Activated CD4-positive, alpha-beta T cell treated with anti-CD3 and anti-CD28 coated beads for 36 hours (primary cell): ENCODE measurements at regions not wholly inside any gene's neighbourhood (a gene's known extent, or its start where the extent isn't known, plus 50 kb on each side); places are given as distances from the start of the nearest gene placed in this dataset.
"Not testable (repeated sequence)": the region's sequence is repeated elsewhere in the genome, so short reads cannot be mapped to it uniquely, and the experiment has no call there.

Experiments used
- ATAC-seq: fragments of 200-7000 bp; cut with Tn5 transposase; one replicate; pipeline ENCODE4 v1.10.0; 2021; ENCODE audit warnings: mild to moderate bottlenecking, moderate library complexity
- CTCF ChIA-PET: fragments of 350-600 bp; sonication (Branson Sonifier 250); formaldehyde crosslinking; loops from one replicate; lab custom pipeline; 2021; ENCODE audit warnings: antibody characterized with exemption; lab: Charles Lee
- POLR2A ChIA-PET: fragments of 350-600 bp; sonication (Branson Sonifier 250); formaldehyde crosslinking; loops from one replicate; lab custom pipeline; 2021; ENCODE audit warnings: antibody characterized with exemption, inconsistent platforms; lab: Charles Lee
- DNase-seq: peaks from one replicate; pipeline ENCODE4 v3.0.0-alpha.2; 2020
- H3K27ac Mint-ChIP-seq: one replicate; pipeline ENCODE4 v1.8.0; 2021; ENCODE audit warnings: mixed read lengths
- H3K27me3 Mint-ChIP-seq: one replicate; pipeline ENCODE4 v1.8.0; 2021; ENCODE audit warnings: mixed read lengths
- H3K36me3 Mint-ChIP-seq: one replicate; pipeline ENCODE4 v1.8.0; 2021; ENCODE audit warnings: low read depth, mixed read lengths
- H3K4me1 Mint-ChIP-seq: one replicate; pipeline ENCODE4 v1.8.0; 2021; ENCODE audit warnings: mixed read lengths
- H3K4me3 Mint-ChIP-seq: one replicate; pipeline ENCODE4 v1.8.0; 2021; ENCODE audit warnings: mild to moderate bottlenecking, moderate library complexity, mixed read lengths
- H3K9me3 Mint-ChIP-seq: one replicate; pipeline ENCODE4 v1.8.0; 2021; ENCODE audit warnings: low read depth, mixed read lengths
- intact Hi-C, 2 experiments: fragments of 100-400 bp; cut with DNase I in 1 of 2; cut with micrococcal nuclease in 1 of 2; formaldehyde crosslinking; loops; one replicate each; pipeline versions ENCODE4 v1.14.2 to v1.15.1; 2022 to 2024; cut with DNase I, micrococcal nuclease

DNA sequence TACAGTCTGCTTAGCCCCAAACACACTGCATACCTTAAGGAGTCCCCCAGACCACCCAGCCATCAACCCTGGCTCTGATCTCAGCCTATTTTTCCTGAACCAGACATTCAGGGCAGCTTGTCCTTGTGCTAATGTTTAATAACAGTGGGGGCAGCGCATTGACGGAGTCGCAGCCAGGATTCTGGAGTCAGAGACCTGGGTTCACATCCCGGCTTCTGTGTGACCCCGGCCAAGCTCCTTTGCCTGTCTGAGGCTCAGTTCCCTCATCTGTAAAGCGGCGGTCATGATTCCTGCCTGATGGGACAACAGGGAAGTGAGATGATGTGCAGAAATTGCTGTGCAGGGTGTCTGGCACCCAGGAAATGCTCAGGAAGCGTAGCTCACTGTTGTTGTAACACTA, 63.1 kb downstream of the MATN1 start:
- Mint-ChIP-seq H3K36me3 (no peaks in the 10 kb centered on the region), H3K4me3 (no peak overlapping the region), H3K9me3 (no peaks in the 10 kb centered on the region), H3K4me1 (no peaks in the 10 kb centered on the region), H3K27ac (no peak overlapping the region), H3K27me3 (peaks cover 3% of the 10 kb centered on the region)
- intact Hi-C loops = no loop called here
- DNase-seq (no peak), ATAC-seq (no peak)
- ChIA-PET CTCF (interaction anchor here (0.6 kb wide), 1 partner anchor 19 kb away, joined by 3 read pairs; no protein-coding TSS in a partner anchor), POLR2A (no interaction called here)

- H3K4me1 Mint-ChIP-seq = no peaks in the 10 kb centered on the region
- no peak for DNase-seq
- no peaks in the 10 kb centered on the region for H3K36me3 Mint-ChIP-seq
- H3K9me3 Mint-ChIP-seq = no peaks in the 10 kb centered on the region
- ChIA-PET POLR2A (no interaction called here), CTCF (no interaction called here)
- intact Hi-C loops = no loop called here
- H3K27ac Mint-ChIP-seq = no peak overlapping the region
- H3K4me3 Mint-ChIP-seq = no peak overlapping the region
- peaks cover 3% of the 10 kb centered on the region for H3K27me3 Mint-ChIP-seq
- ATAC-seq = no peak
Measured at GRCh38 chr1:30659702-30660101, 63.7 kb downstream of the MATN1 start.

DNA sequence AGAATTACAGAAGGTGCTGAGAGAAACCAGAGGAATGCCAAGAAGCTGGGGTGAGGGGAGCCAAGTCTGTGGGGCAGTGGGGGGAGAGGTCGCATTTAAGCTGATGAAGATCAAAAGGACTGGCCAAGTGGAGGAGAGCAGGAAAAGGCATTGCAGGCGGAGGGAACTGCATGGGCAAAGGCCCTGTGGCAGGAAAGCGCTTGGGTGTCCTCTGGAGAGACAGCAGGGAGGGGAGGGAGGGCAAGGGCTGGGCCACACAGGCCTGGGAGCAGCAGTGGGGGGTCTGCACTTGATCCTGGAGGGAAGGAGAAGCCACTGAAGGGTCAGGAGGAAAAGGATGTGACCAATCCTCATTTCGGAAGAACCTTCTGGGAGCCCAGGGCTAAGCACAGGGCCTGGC, 65.0 kb downstream of the MATN1 start:
- H3K27ac Mint-ChIP-seq, H3K36me3 Mint-ChIP-seq, H3K4me3 Mint-ChIP-seq, DNase-seq, POLR2A ChIA-PET, H3K4me1 Mint-ChIP-seq, CTCF ChIA-PET, intact Hi-C loops, H3K27me3 Mint-ChIP-seq, ATAC-seq, H3K9me3 Mint-ChIP-seq: not testable (repeated sequence)

GRCh38 chr1:30658014-30658336, 65.4 kb downstream of the MATN1 start:
- POLR2A ChIA-PET = no interaction called here
- no peak for DNase-seq
- Mint-ChIP-seq H3K27me3 (peaks cover 3% of the 10 kb centered on the region), H3K9me3 (no peaks in the 10 kb centered on the region), H3K4me3 (no peak overlapping the region), H3K27ac (no peak overlapping the region), H3K36me3 (no peaks in the 10 kb centered on the region), H3K4me1 (no peaks in the 10 kb centered on the region)
- intact Hi-C loops = no loop called here
- CTCF ChIA-PET = no interaction called here
- ATAC-seq = no peak

DNA sequence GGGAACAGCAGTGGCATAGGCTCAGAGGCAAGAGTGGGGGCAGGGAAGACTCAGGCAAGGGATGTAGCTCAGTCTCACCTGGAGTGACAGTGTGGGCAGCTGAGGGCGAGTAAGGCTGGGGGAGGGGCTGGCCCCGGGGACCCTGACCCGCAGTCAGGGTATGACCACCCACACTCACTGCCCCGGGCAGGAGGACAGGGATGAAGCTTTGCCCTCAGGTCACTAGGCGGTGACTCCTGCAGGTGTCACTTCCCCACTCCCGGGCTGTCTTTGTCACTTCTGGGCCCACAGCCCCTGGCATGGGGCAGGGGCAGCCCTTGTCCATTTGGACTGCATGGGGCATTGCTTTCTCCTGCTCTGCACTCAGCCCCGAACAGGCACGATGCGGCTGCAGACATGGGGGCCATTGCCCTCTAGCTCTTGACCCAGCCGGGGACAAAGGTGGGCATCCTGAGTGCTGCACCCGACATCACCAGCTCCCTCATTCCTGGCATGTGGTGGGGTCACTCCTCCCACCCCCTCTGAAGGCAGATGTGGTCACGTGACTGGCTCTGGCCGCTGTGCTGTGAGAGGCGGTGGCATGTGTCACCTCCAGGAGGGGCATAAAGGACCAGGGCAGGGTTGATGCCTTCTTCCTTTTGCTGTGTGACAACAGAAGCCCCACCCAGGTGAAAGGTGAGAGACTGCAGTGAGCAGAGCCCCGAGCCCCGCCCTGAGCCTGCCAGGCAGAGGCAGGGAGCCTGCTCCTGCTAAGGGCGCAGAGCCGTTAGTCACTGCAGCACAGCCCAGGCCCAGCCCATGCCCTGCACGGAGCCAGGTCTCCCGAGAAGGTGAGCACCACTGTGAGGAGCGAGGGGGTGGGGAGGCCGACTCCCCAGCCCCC, 66.0 kb downstream of the MATN1 start:
- DNase-seq (no peak), ATAC-seq (no peak)
- H3K9me3 Mint-ChIP-seq = no peaks in the 10 kb centered on the region
- no peaks in the 10 kb centered on the region for H3K36me3 Mint-ChIP-seq
- H3K4me1 Mint-ChIP-seq = no peaks in the 10 kb centered on the region
- H3K27ac Mint-ChIP-seq = no peak overlapping the region
- POLR2A ChIA-PET = no interaction called here
- H3K4me3 Mint-ChIP-seq = no peak overlapping the region
- intact Hi-C loops = no loop called here
- CTCF ChIA-PET = no interaction called here
- H3K27me3 Mint-ChIP-seq = peaks cover 3% of the 10 kb centered on the region

GRCh38 chr1:30656171-30656940, 67.0 kb downstream of the MATN1 start:
- no peak for ATAC-seq
- DNase-seq = no peak
- no peak overlapping the region for H3K27ac Mint-ChIP-seq
- no peaks in the 10 kb centered on the region for H3K36me3 Mint-ChIP-seq
- intact Hi-C loops = no loop called here
- ChIA-PET CTCF (no interaction called here), POLR2A (no interaction called here)
- peaks cover 3% of the 10 kb centered on the region for H3K27me3 Mint-ChIP-seq
- H3K9me3 Mint-ChIP-seq = no peaks in the 10 kb centered on the region
- no peak overlapping the region for H3K4me3 Mint-ChIP-seq
- H3K4me1 Mint-ChIP-seq = no peaks in the 10 kb centered on the region

GRCh38 chr1:30655672-30656071, 67.7 kb downstream of the MATN1 start:
- Mint-ChIP-seq H3K27me3 (peaks cover 5% of the 10 kb centered on the region), H3K4me1 (peaks cover 2% of the 10 kb centered on the region), H3K4me3 (no peak overlapping the region), H3K9me3 (no peaks in the 10 kb centered on the region), H3K36me3 (no peaks in the 10 kb centered on the region), H3K27ac (no peak overlapping the region)
- DNase-seq = no peak
- no peak for ATAC-seq
- ChIA-PET CTCF (no interaction called here), POLR2A (no interaction called here)
- intact Hi-C loops = no loop called here

- no peak overlapping the region for H3K27ac Mint-ChIP-seq
- H3K36me3 Mint-ChIP-seq = no peaks in the 10 kb centered on the region
- DNase-seq = no peak
- POLR2A ChIA-PET = interaction anchor here (0.6 kb wide), 1 partner anchor 21 kb away, joined by 4 read pairs; no protein-coding TSS in a partner anchor
- no peak for ATAC-seq
- peaks cover 11% of the 10 kb centered on the region for H3K27me3 Mint-ChIP-seq
- no peaks in the 10 kb centered on the region for H3K9me3 Mint-ChIP-seq
- intact Hi-C loops = no loop called here
- CTCF ChIA-PET = no interaction called here
- H3K4me3 Mint-ChIP-seq = no peak overlapping the region
- peaks cover 11% of the 10 kb centered on the region for H3K4me1 Mint-ChIP-seq
Measured at GRCh38 chr1:30654188-30654587, 69.2 kb downstream of the MATN1 start.

DNA sequence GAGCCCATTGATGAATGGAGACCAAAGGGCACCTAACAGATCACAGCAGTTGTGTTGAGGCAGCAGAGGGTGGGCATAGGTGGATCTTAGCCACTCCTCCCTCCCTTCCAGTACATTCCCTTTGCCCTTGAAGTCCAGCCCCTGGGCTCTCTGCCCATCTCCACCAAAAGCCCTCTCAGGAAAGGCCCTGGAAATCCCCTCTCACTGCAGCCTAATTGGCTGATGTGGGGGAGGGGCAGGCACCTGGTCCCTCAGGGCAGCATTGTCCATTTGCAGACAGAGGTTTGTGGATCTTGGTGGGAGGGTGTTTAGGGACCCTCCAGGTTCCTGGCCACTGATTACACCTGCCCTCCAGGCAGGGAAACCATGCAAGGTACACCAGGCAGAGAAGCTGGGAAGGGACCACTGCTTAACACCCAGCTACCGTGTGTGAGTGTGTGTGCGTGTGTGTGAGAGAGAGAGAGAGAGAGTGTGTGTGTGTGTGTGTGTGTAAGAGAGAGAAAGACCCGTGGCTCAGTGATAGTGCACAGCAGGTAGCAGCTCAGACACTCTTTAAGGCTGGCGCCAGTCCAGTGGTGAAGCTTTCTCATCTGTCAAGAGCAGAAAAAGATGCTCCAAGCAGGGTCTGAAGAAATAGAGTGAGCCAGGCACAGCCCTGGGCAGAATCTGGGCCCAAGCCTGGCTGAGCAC, 71.1 kb downstream of the MATN1 start:
- POLR2A ChIA-PET = interaction anchor here (0.6 kb wide), 1 partner anchor 27 kb away, joined by 4 read pairs; no protein-coding TSS in a partner anchor
- intact Hi-C loops = no loop called here
- DNase-seq (no peak), ATAC-seq (no peak)
- Mint-ChIP-seq H3K4me1 (peaks cover 11% of the 10 kb centered on the region), H3K9me3 (no peaks in the 10 kb centered on the region), H3K27me3 (peaks cover 8% of the 10 kb centered on the region), H3K27ac (no peak overlapping the region), H3K36me3 (no peaks in the 10 kb centered on the region), H3K4me3 (no peak overlapping the region)
- CTCF ChIA-PET = no interaction called here

DNA sequence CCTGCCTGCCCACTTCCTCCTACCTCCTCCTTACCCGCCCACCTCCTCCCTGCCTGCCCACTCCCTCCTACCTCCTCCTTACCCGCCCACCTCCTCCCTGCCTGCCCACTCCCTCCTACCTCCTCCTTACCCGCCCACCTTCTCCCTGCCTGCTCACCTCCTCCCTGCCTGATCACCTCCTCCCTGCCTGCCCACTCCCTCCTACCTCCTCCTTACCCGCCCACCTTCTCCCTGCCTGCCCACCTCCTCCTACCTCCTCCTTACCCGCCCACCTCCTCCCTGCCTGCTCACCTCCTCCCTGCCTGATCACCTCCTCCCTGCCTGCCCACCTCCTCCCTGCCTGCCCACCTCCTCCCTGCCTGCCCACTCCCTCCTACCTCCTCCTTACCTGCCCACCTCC, 72.0 kb downstream of the MATN1 start:
- DNase-seq, CTCF ChIA-PET, H3K4me3 Mint-ChIP-seq, H3K36me3 Mint-ChIP-seq, H3K27me3 Mint-ChIP-seq, POLR2A ChIA-PET, H3K27ac Mint-ChIP-seq, H3K9me3 Mint-ChIP-seq, ATAC-seq, intact Hi-C loops: not testable (repeated sequence)
- peaks cover 11% of the 10 kb centered on the region for H3K4me1 Mint-ChIP-seq

DNA sequence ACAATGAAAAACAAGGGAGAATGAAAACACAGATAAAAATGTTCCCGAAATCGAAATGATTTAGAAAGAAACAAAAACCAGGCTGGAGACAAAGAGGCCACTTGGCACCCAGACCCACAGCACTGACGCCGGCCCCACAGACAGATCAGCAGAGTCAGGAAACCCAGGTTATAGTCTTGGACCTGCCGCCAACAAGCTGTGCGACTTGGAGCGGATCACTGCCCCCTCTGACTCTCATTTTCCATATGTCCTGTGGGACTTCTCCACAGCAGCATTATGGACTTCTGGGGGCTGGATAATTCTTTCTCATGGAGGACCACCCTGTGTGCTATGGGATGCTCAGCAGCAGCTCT, 72.4 kb downstream of the MATN1 start:
- DNase-seq (no peak), ATAC-seq (no peak)
- POLR2A ChIA-PET = no interaction called here
- peaks cover 8% of the 10 kb centered on the region for H3K27me3 Mint-ChIP-seq
- CTCF ChIA-PET = no interaction called here
- no peaks in the 10 kb centered on the region for H3K36me3 Mint-ChIP-seq
- H3K4me3 Mint-ChIP-seq = no peak overlapping the region
- H3K27ac Mint-ChIP-seq = no peak overlapping the region
- no peaks in the 10 kb centered on the region for H3K9me3 Mint-ChIP-seq
- peaks cover 11% of the 10 kb centered on the region for H3K4me1 Mint-ChIP-seq
- intact Hi-C loops = no loop called here
